ENCODE measurements at regions not wholly inside any gene's neighbourhood (a gene's known extent, or its start where the extent isn't known, plus 50 kb on each side); places are given as distances from the start of the nearest gene placed in this dataset.

- WGBS = 65% methylated on average over 2 of the region's 2 CpGs
- DNase-seq (ENCODE audit: low spot score) = no peak
- Histone ChIP-seq H3K27me3 (ENCODE audit: control insufficient read depth in 4 of 4, insufficient read depth in 4 of 4, low read length in 3 of 4) (no peaks in the 10 kb centered on the region), H3K27ac (ENCODE audit: low read depth in 1 of 2, low read length in 2 of 2) (no peak overlapping the region), H3K9me3 (ENCODE audit: control insufficient read depth in 4 of 4, low read length in 3 of 4) (no peaks in the 10 kb centered on the region), H3K9ac (ENCODE audit: low read depth in 1 of 2, low read length in 2 of 2) (no peak overlapping the region), H3K36me3 (ENCODE audit: control insufficient read depth in 4 of 4, insufficient read depth in 3 of 4, low read depth in 1 of 4, low read length in 3 of 4) (no peaks in the 10 kb centered on the region), H3K4me3 (ENCODE audit: low read depth in 1 of 3, low read length in 3 of 3) (no peak overlapping the region), H3K4me1 (ENCODE audit: control insufficient read depth in 4 of 4, insufficient read depth in 4 of 4, low read length in 3 of 4) (no peaks in the 10 kb centered on the region)
- TF ChIP-seq HNF4A (conservative IDR thresholded peaks at IDR 0.05) (no peak), RXRA (IDR thresholded peaks at IDR 0.05) (no peak), FOXA2 (IDR thresholded peaks at IDR 0.05) (no peak), NR2F2 (IDR thresholded peaks at IDR 0.05) (no peak), EGR1 (IDR thresholded peaks at IDR 0.05; ENCODE audit: low read depth in 2 of 2) (no peak), ATF3 (IDR thresholded peaks at IDR 0.05) (no peak), TAF1 (conservative IDR thresholded peaks at IDR 0.05) (no peak), REST (IDR thresholded peaks at IDR 0.05) (no peak), GABPA (IDR thresholded peaks at IDR 0.05 in 1 of 2, conservative IDR thresholded peaks at IDR 0.05 in 1 of 2) (no peak)
Measured at GRCh38 chr11:16454289-16454863, 98.0 kb upstream of the SOX6 start.

GRCh38 chr11:16448123-16448717, 91.9 kb upstream of the SOX6 start:
- TF ChIP-seq RAD21 (IDR thresholded peaks at IDR 0.05) (no peak), JUND (IDR thresholded peaks at IDR 0.05) (no peak), HNF4G (IDR thresholded peaks at IDR 0.05) (no peak), FOXA2 (IDR thresholded peaks at IDR 0.05) (no peak), GABPA (IDR thresholded peaks at IDR 0.05 in 1 of 2, conservative IDR thresholded peaks at IDR 0.05 in 1 of 2) (no peak), TAF1 (conservative IDR thresholded peaks at IDR 0.05) (no peak), ZBTB33 (IDR thresholded peaks at IDR 0.05) (no peak), CTCF (IDR thresholded peaks at IDR 0.05; ENCODE audit: low read depth, low read length, missing input control) (no peak), YY1 (IDR thresholded peaks at IDR 0.05) (no peak), NR2F2 (IDR thresholded peaks at IDR 0.05) (no peak), SP1 (IDR thresholded peaks at IDR 0.05) (no peak), HNF4A (conservative IDR thresholded peaks at IDR 0.05) (no peak)
- WGBS = 85% methylated on average over 1 of the region's 1 CpG

More at GRCh38 chr11:16448123-16448717, 91.9 kb upstream of the SOX6 start:
- no peak for DNase-seq (ENCODE audit: low spot score)
- Histone ChIP-seq H3K4me3 (ENCODE audit: low read depth in 1 of 3, low read length in 3 of 3) (no peak overlapping the region), H3K27me3 (ENCODE audit: control insufficient read depth in 4 of 4, insufficient read depth in 4 of 4, low read length in 3 of 4) (no peaks in the 10 kb centered on the region), H3K4me1 (ENCODE audit: control insufficient read depth in 4 of 4, insufficient read depth in 4 of 4, low read length in 3 of 4) (no peaks in the 10 kb centered on the region), H3K9me3 (ENCODE audit: control insufficient read depth in 4 of 4, low read length in 3 of 4) (no peaks in the 10 kb centered on the region), H3K27ac (ENCODE audit: low read depth in 1 of 2, low read length in 2 of 2) (no peak overlapping the region), H3K36me3 (ENCODE audit: control insufficient read depth in 4 of 4, insufficient read depth in 3 of 4, low read depth in 1 of 4, low read length in 3 of 4) (no peaks in the 10 kb centered on the region), H3K9ac (ENCODE audit: low read depth in 1 of 2, low read length in 2 of 2) (no peak overlapping the region)
